ENCODE measurements at regions not wholly inside any gene's neighbourhood (a gene's known extent, or its start where the extent isn't known, plus 50 kb on each side); places are given as distances from the start of the nearest gene placed in this dataset.

- no peaks in the 10 kb centered on the region for H3K27me3 ChIP-seq (ENCODE audit: control insufficient read depth, insufficient read depth, low read length)
- no peaks in the 10 kb centered on the region for H3K9me3 ChIP-seq (ENCODE audit: control insufficient read depth, insufficient read depth, low read length)
- no peak for DNase-seq (ENCODE audit: low read depth, low spot score)
- WGBS (ENCODE audit: insufficient coverage, insufficient read length) = no CpG with 5 or more reads among the region's 7 CpGs
- no peak overlapping the region for H3K4me3 ChIP-seq (ENCODE audit: low read length)
- H3K4me1 ChIP-seq (ENCODE audit: control insufficient read depth, insufficient read depth, low read length) = no peaks in the 10 kb centered on the region
- H3K27ac ChIP-seq (ENCODE audit: low read length) = no peak overlapping the region
- no peaks in the 10 kb centered on the region for H3K36me3 ChIP-seq (ENCODE audit: control insufficient read depth, insufficient read depth, low read length)
Observed at GRCh38 chr15:77727635-77728304, 95.1 kb upstream of the LINGO1 start.

GRCh38 chr15:77724715-77725114 is 92.0 kb upstream of the LINGO1 start:
- no peaks in the 10 kb centered on the region for H3K4me1 ChIP-seq (ENCODE audit: control insufficient read depth, insufficient read depth, low read length)
- no peaks in the 10 kb centered on the region for H3K36me3 ChIP-seq (ENCODE audit: control insufficient read depth, insufficient read depth, low read length)
- H3K9me3 ChIP-seq (ENCODE audit: control insufficient read depth, insufficient read depth, low read length) = no peaks in the 10 kb centered on the region
- no peak for DNase-seq (ENCODE audit: low read depth, low spot score)
- H3K27me3 ChIP-seq (ENCODE audit: control insufficient read depth, insufficient read depth, low read length) = no peaks in the 10 kb centered on the region
- no peak overlapping the region for H3K27ac ChIP-seq (ENCODE audit: low read length)
- WGBS (ENCODE audit: insufficient coverage, insufficient read length) = no CpG with 5 or more reads among the region's 6 CpGs
- no peak overlapping the region for H3K4me3 ChIP-seq (ENCODE audit: low read length)

- Histone ChIP-seq H3K27ac (ENCODE audit: low read length) (no peak overlapping the region), H3K4me1 (ENCODE audit: control insufficient read depth, insufficient read depth, low read length) (no peaks in the 10 kb centered on the region), H3K4me3 (ENCODE audit: low read length) (no peak overlapping the region), H3K9me3 (ENCODE audit: control insufficient read depth, insufficient read depth, low read length) (no peaks in the 10 kb centered on the region), H3K36me3 (ENCODE audit: control insufficient read depth, insufficient read depth, low read length) (no peaks in the 10 kb centered on the region), H3K27me3 (ENCODE audit: control insufficient read depth, insufficient read depth, low read length) (no peaks in the 10 kb centered on the region)
- WGBS (ENCODE audit: insufficient coverage, insufficient read length) = no CpG with 5 or more reads among the region's 16 CpGs
- no peak for DNase-seq (ENCODE audit: low read depth, low spot score)
Observed at GRCh38 chr15:77723756-77724155, 91.0 kb upstream of the LINGO1 start.

GRCh38 chr15:77722759-77723460 is 90.2 kb upstream of the LINGO1 start:
- H3K9me3 ChIP-seq (ENCODE audit: control insufficient read depth, insufficient read depth, low read length) = no peaks in the 10 kb centered on the region
- no CpG with 5 or more reads among the region's 18 CpGs for WGBS (ENCODE audit: insufficient coverage, insufficient read length)
- no peaks in the 10 kb centered on the region for H3K27me3 ChIP-seq (ENCODE audit: control insufficient read depth, insufficient read depth, low read length)
- H3K36me3 ChIP-seq (ENCODE audit: control insufficient read depth, insufficient read depth, low read length) = no peaks in the 10 kb centered on the region
- no peak overlapping the region for H3K4me3 ChIP-seq (ENCODE audit: low read length)
- H3K27ac ChIP-seq (ENCODE audit: low read length) = no peak overlapping the region
- DNase-seq (ENCODE audit: low read depth, low spot score) = no peak
- no peaks in the 10 kb centered on the region for H3K4me1 ChIP-seq (ENCODE audit: control insufficient read depth, insufficient read depth, low read length)

- Histone ChIP-seq H3K27ac (ENCODE audit: low read length) (no peak overlapping the region), H3K4me3 (ENCODE audit: low read length) (no peak overlapping the region), H3K36me3 (ENCODE audit: control insufficient read depth, insufficient read depth, low read length) (no peaks in the 10 kb centered on the region), H3K9me3 (ENCODE audit: control insufficient read depth, insufficient read depth, low read length) (no peaks in the 10 kb centered on the region), H3K4me1 (ENCODE audit: control insufficient read depth, insufficient read depth, low read length) (no peaks in the 10 kb centered on the region), H3K27me3 (ENCODE audit: control insufficient read depth, insufficient read depth, low read length) (no peaks in the 10 kb centered on the region)
- WGBS (ENCODE audit: insufficient coverage, insufficient read length) = no CpG with 5 or more reads among the region's 7 CpGs
- no peak for DNase-seq (ENCODE audit: low read depth, low spot score)
Observed at GRCh38 chr15:77721963-77722362, 89.3 kb upstream of the LINGO1 start.

- Histone ChIP-seq H3K36me3 (ENCODE audit: control insufficient read depth, insufficient read depth, low read length) (no peaks in the 10 kb centered on the region), H3K4me3 (ENCODE audit: low read length) (no peak overlapping the region), H3K27ac (ENCODE audit: low read length) (no peak overlapping the region), H3K9me3 (ENCODE audit: control insufficient read depth, insufficient read depth, low read length) (no peaks in the 10 kb centered on the region), H3K4me1 (ENCODE audit: control insufficient read depth, insufficient read depth, low read length) (no peaks in the 10 kb centered on the region), H3K27me3 (ENCODE audit: control insufficient read depth, insufficient read depth, low read length) (no peaks in the 10 kb centered on the region)
- no peak for DNase-seq (ENCODE audit: low read depth, low spot score)
- no CpG with 5 or more reads among the region's 10 CpGs for WGBS (ENCODE audit: insufficient coverage, insufficient read length)
Observed at GRCh38 chr15:77720655-77721054, 87.9 kb upstream of the LINGO1 start.

GRCh38 chr15:77720173-77720572 is 87.5 kb upstream of the LINGO1 start:
- Histone ChIP-seq H3K27ac (ENCODE audit: low read length) (no peak overlapping the region), H3K9me3 (ENCODE audit: control insufficient read depth, insufficient read depth, low read length) (no peaks in the 10 kb centered on the region), H3K4me3 (ENCODE audit: low read length) (no peak overlapping the region), H3K36me3 (ENCODE audit: control insufficient read depth, insufficient read depth, low read length) (no peaks in the 10 kb centered on the region), H3K27me3 (ENCODE audit: control insufficient read depth, insufficient read depth, low read length) (no peaks in the 10 kb centered on the region), H3K4me1 (ENCODE audit: control insufficient read depth, insufficient read depth, low read length) (no peaks in the 10 kb centered on the region)
- no peak for DNase-seq (ENCODE audit: low read depth, low spot score)
- WGBS (ENCODE audit: insufficient coverage, insufficient read length) = no CpG with 5 or more reads among the region's 15 CpGs

- Histone ChIP-seq H3K4me1 (ENCODE audit: control insufficient read depth, insufficient read depth, low read length) (no peaks in the 10 kb centered on the region), H3K27me3 (ENCODE audit: control insufficient read depth, insufficient read depth, low read length) (no peaks in the 10 kb centered on the region), H3K9me3 (ENCODE audit: control insufficient read depth, insufficient read depth, low read length) (no peaks in the 10 kb centered on the region), H3K4me3 (ENCODE audit: low read length) (no peak overlapping the region), H3K27ac (ENCODE audit: low read length) (no peak overlapping the region), H3K36me3 (ENCODE audit: control insufficient read depth, insufficient read depth, low read length) (no peaks in the 10 kb centered on the region)
- no peak for DNase-seq (ENCODE audit: low read depth, low spot score)
- 75% methylated on average over 3 of the region's 11 CpGs for WGBS (ENCODE audit: insufficient coverage, insufficient read length)
Observed at GRCh38 chr15:77719450-77719849, 86.7 kb upstream of the LINGO1 start.

GRCh38 chr15:77717333-77717990 is 84.8 kb upstream of the LINGO1 start:
- no peaks in the 10 kb centered on the region for H3K9me3 ChIP-seq (ENCODE audit: control insufficient read depth, insufficient read depth, low read length)
- H3K27ac ChIP-seq (ENCODE audit: low read length) = no peak overlapping the region
- no peak overlapping the region for H3K4me3 ChIP-seq (ENCODE audit: low read length)
- no CpG with 5 or more reads among the region's 14 CpGs for WGBS (ENCODE audit: insufficient coverage, insufficient read length)
- no peaks in the 10 kb centered on the region for H3K4me1 ChIP-seq (ENCODE audit: control insufficient read depth, insufficient read depth, low read length)
- DNase-seq (ENCODE audit: low read depth, low spot score) = no peak
- H3K36me3 ChIP-seq (ENCODE audit: control insufficient read depth, insufficient read depth, low read length) = no peaks in the 10 kb centered on the region
- no peaks in the 10 kb centered on the region for H3K27me3 ChIP-seq (ENCODE audit: control insufficient read depth, insufficient read depth, low read length)

GRCh38 chr15:77716632-77717332 is 84.1 kb upstream of the LINGO1 start:
- no CpG with 5 or more reads among the region's 14 CpGs for WGBS (ENCODE audit: insufficient coverage, insufficient read length)
- no peaks in the 10 kb centered on the region for H3K27me3 ChIP-seq (ENCODE audit: control insufficient read depth, insufficient read depth, low read length)
- H3K4me3 ChIP-seq (ENCODE audit: low read length) = no peak overlapping the region
- no peaks in the 10 kb centered on the region for H3K9me3 ChIP-seq (ENCODE audit: control insufficient read depth, insufficient read depth, low read length)
- DNase-seq (ENCODE audit: low read depth, low spot score) = no peak
- H3K4me1 ChIP-seq (ENCODE audit: control insufficient read depth, insufficient read depth, low read length) = no peaks in the 10 kb centered on the region
- H3K36me3 ChIP-seq (ENCODE audit: control insufficient read depth, insufficient read depth, low read length) = no peaks in the 10 kb centered on the region
- H3K27ac ChIP-seq (ENCODE audit: low read length) = no peak overlapping the region

Measured in iPS DF 6.9 (cell line).